Panc1 (cell line): ENCODE measurements at regions not wholly inside any gene's neighbourhood (a gene's known extent, or its start where the extent isn't known, plus 50 kb on each side); places are given as distances from the start of the nearest gene placed in this dataset.
"Not testable (repeated sequence)": the region's sequence is repeated elsewhere in the genome, so short reads cannot be mapped to it uniquely, and the experiment has no call there.

Experiments
- ATAC-seq: fragments of 200-7000 bp; cut with Tn5 transposase; 2 replicates; pipeline ENCODE4 v1.9.1; 2020; ENCODE audit warnings: mild to moderate bottlenecking, moderate library complexity
- BruUV-seq: library from RNA; stranded (reverse); fragments of 400-500 nt; replicated peaks from 2 replicates; lab custom pipeline; 2021; lab: Mats Ljungman, UMichigan
- CTCF ChIA-PET: fragments of 300-600 bp; sonication (Branson Sonifier 250); formaldehyde crosslinking; loops from one replicate; lab custom pipeline; 2022; ENCODE audit warnings: antibody characterized with exemption; lab: Charles Lee
- POLR2A ChIA-PET: fragments of 300-600 bp; sonication (Branson Sonifier 250); formaldehyde crosslinking; loops from one replicate; lab custom pipeline; 2022; ENCODE audit warnings: antibody characterized with exemption; lab: Charles Lee
- DNase-seq: peaks from one replicate; pipeline ENCODE4 v3.0.0-alpha.2; 2010; ENCODE audit warnings: low read depth, low spot score
- H3K27ac ChIP-seq: 2 replicates; pipeline ENCODE4 v1.5.1; 2011; ENCODE audit warnings: mild to moderate bottlenecking, low read length, inconsistent platforms
- H3K27me3 ChIP-seq: fragments of 200-500 bp; sonication (Bioruptor generic); 2 replicates; pipeline ENCODE4 v1.6.0; 2014; ENCODE audit warnings: low read length, inconsistent platforms; ENCODE audit not compliant: control insufficient read depth, insufficient read depth
- H3K36me3 ChIP-seq: fragments of 200-500 bp; sonication (Bioruptor generic); 2 replicates; pipeline ENCODE4 v1.5.1; 2014; ENCODE audit warnings: inconsistent platforms, mild to moderate bottlenecking, low read length, moderate library complexity; ENCODE audit not compliant: control insufficient read depth, insufficient read depth
- H3K4me1 ChIP-seq: 2 replicates; pipeline ENCODE4 v1.5.1; 2011; ENCODE audit warnings: inconsistent platforms, mild to moderate bottlenecking, low read length, moderate library complexity; ENCODE audit not compliant: control insufficient read depth, insufficient read depth
- H3K4me3 ChIP-seq, 2 experiments: 2 replicates each; pipeline ENCODE4 v1.5.1; 2011 to 2012; ENCODE audit warnings: low read depth in 2 of 2, low read length in 2 of 2, mild to moderate bottlenecking in 2 of 2, inconsistent platforms in 1 of 2, moderate library complexity in 1 of 2
- H3K9me3 ChIP-seq: fragments of 200-500 bp; sonication (Bioruptor generic); 2 replicates; pipeline ENCODE4 v1.5.1; 2014; ENCODE audit warnings: low read depth, mild to moderate bottlenecking, inconsistent platforms, low read length, moderate library complexity; ENCODE audit not compliant: control insufficient read depth, insufficient read depth
- CTCF ChIP-seq: fragments of 450-650 bp; IDR thresholded peaks from 2 replicates; pipeline ENCODE4 v1.5.1; 2017; ENCODE audit warnings: mild to moderate bottlenecking
- REST ChIP-seq, 2 experiments: IDR thresholded peaks; 2 replicates each; pipeline ENCODE4 v1.6.1; 2011 to 2012; ENCODE audit warnings: low read depth in 2 of 2, control low read depth in 1 of 2, low read length in 1 of 2, mild to moderate bottlenecking in 1 of 2, moderate library complexity in 1 of 2; ENCODE audit not compliant: insufficient read depth in 1 of 2
- SIN3A ChIP-seq: IDR thresholded peaks from 2 replicates; pipeline ENCODE4 v1.6.1; 2012; ENCODE audit warnings: low read depth, mild to moderate bottlenecking, low read length, moderate library complexity, borderline replicate concordance; ENCODE audit not compliant: insufficient read depth
- in situ Hi-C: cut with HindIII; loops from 2 replicates; pipeline ENCODE4 v1.10.0; 2016; ENCODE audit warnings: low sequenced_read_pairs, low pct_unique_long_range_greater_than_20kb
- intact Hi-C: fragments of 100-400 bp; cut with micrococcal nuclease; formaldehyde crosslinking; loops from one replicate; pipeline ENCODE4 v1.10.0; 2022; ENCODE audit not compliant: unreplicated experiment

- intact Hi-C loops = no loop called here
- no peaks in the 10 kb centered on the region for H3K36me3 ChIP-seq
- no TSS peak for BruUV-seq
- ChIA-PET POLR2A (no interaction called here), CTCF (no interaction called here)
- in situ Hi-C loops = no loop called here
- H3K27me3 ChIP-seq = no peaks in the 10 kb centered on the region
- TF ChIP-seq CTCF = no peak
- no peak for TF ChIP-seq SIN3A
- no peaks in the 10 kb centered on the region for H3K9me3 ChIP-seq
- H3K27ac ChIP-seq = no peak overlapping the region
- DNase-seq = no peak
- H3K4me3 ChIP-seq = no peak overlapping the region
- no peaks in the 10 kb centered on the region for H3K4me1 ChIP-seq
- ATAC-seq = no peak
Measured at GRCh38 chr12:71385155-71385554, 54.4 kb upstream of the LGR5 start.

- BruUV-seq, POLR2A ChIA-PET, in situ Hi-C loops, H3K27ac ChIP-seq, H3K4me3 ChIP-seq, ATAC-seq, DNase-seq, H3K27me3 ChIP-seq, H3K36me3 ChIP-seq, CTCF ChIA-PET, H3K9me3 ChIP-seq, intact Hi-C loops, H3K4me1 ChIP-seq: not testable (repeated sequence)
Measured at GRCh38 chr12:71376711-71377355, 62.8 kb upstream of the LGR5 start.

GRCh38 chr12:71371122-71371521, 68.5 kb upstream of the LGR5 start:
- no TSS peak for BruUV-seq
- ATAC-seq (no peak), DNase-seq (no peak)
- no peaks in the 10 kb centered on the region for H3K36me3 ChIP-seq
- intact Hi-C loops = no loop called here
- no peak overlapping the region for H3K27ac ChIP-seq
- ChIA-PET POLR2A (no interaction called here), CTCF (no interaction called here)
- no peaks in the 10 kb centered on the region for H3K27me3 ChIP-seq
- H3K9me3 ChIP-seq = no peaks in the 10 kb centered on the region
- in situ Hi-C loops = no loop called here
- no peak overlapping the region for H3K4me3 ChIP-seq
- TF ChIP-seq CTCF = peak; percentile 30; the same call in 1 of the 2 replicates
- TF ChIP-seq REST (IDR thresholded peaks at IDR 0.05; ENCODE audit: insufficient read depth in 1 of 2, low read depth in 2 of 2, low read length in 1 of 2) = no peak
- no peaks in the 10 kb centered on the region for H3K4me1 ChIP-seq
